ENCODE measurements at regions not wholly inside any gene's neighbourhood (a gene's known extent, or its start where the extent isn't known, plus 50 kb on each side); places are given as distances from the start of the nearest gene placed in this dataset.

DNA sequence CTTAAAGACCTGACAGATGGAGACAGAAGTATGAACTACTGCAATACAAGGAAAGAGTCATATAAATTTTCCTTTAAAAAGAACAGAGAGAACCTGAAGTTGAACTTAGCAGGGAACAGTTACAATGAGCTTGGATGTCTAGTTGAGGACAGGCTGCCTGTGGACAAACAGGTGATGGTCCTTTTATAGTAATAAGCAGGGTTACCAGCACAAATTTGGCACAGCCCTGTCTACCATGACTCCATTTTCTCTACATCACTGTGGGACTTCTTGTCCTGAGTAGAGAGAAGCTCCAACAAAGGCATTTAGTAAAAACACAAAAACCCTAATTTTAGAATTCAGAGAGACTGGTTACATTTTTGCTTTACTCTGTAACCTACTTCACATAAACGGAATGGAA lies 448.1 kb downstream of the PLCL1 start:
- Histone ChIP-seq H3K23ac (ENCODE audit: low read depth, low read length, poor library complexity) (no peak overlapping the region), H3K79me1 (ENCODE audit: low read depth, low read length) (no peaks in the 10 kb centered on the region), H3K27me3 (ENCODE audit: control insufficient read depth in 3 of 3, insufficient read depth in 3 of 3, low read depth in 1 of 3, low read length in 3 of 3) (no peaks in the 10 kb centered on the region), H2BK15ac (ENCODE audit: low read length) (no peak overlapping the region), H3K4me1 (ENCODE audit: control insufficient read depth in 2 of 2, insufficient read depth in 1 of 2, low read depth in 1 of 2, low read length in 2 of 2) (no peaks in the 10 kb centered on the region), H3K9me3 (replicated peaks in 1 of 2; ENCODE audit: control insufficient read depth in 2 of 2, insufficient read depth in 1 of 2, low read depth in 1 of 2, low read length in 2 of 2) (no peaks in the 10 kb centered on the region), H2BK12ac (ENCODE audit: low read length) (no peak overlapping the region), H2AK5ac (ENCODE audit: low read depth, low read length) (no peak overlapping the region), H3K4ac (ENCODE audit: low read length) (no peak overlapping the region), H3K4me2 (ENCODE audit: insufficient read depth, low read length, poor library complexity, severe bottlenecking) (no peak overlapping the region), H2BK5ac (ENCODE audit: low read length) (no peak overlapping the region), H3K27ac (replicated peaks; ENCODE audit: low read length) (no peak overlapping the region), H2AFZ (ENCODE audit: low read length) (no peak overlapping the region), H3K36me3 (replicated peaks in 1 of 2; ENCODE audit: control insufficient read depth in 2 of 2, insufficient read depth in 2 of 2, low read length in 2 of 2) (no peaks in the 10 kb centered on the region), H3K18ac (ENCODE audit: low read length) (no peak overlapping the region), H3K9ac (ENCODE audit: low read depth, low read length, poor library complexity) (no peak overlapping the region), H2BK120ac (ENCODE audit: low read depth, low read length) (no peak overlapping the region), H4K8ac (ENCODE audit: low read depth, low read length) (no peak overlapping the region), H4K91ac (ENCODE audit: low read depth, low read length, poor library complexity) (no peak overlapping the region), H3K14ac (ENCODE audit: low read length) (no peak overlapping the region), H3K4me3 (ENCODE audit: low read length in 2 of 2) (no peak overlapping the region)
- DNase-seq (ENCODE audit: low spot score): no peak
- no CpG with 5 or more reads among the region's 1 CpG for WGBS, 2 donors (ENCODE audit: extremely low coverage in 2 of 2, insufficient read length in 2 of 2, insufficient replicate concordance in 1 of 2)

DNA sequence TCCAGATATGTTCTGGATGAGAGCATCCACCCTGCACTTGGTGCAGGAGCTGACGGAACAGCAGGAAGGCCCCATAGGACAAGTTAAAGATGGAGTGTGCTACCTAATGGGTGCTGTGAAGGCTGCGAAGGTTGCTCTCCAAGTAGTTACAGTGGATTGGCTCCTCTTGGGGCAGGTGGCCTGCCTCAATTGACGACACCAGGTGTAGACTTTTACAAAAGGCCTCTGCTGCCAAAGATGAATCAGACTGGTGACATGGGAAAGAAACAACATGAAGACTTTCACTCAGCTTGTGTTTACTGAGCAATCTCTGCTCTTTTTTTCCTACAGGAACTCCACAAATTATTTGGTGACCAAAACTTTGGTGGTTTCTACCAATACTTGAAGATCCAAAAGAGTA lies 437.7 kb downstream of the PLCL1 start:
- Histone ChIP-seq H3K9ac (ENCODE audit: low read depth, low read length, poor library complexity) (no peak overlapping the region), H3K4me2 (ENCODE audit: insufficient read depth, low read length, poor library complexity, severe bottlenecking) (no peak overlapping the region), H3K18ac (ENCODE audit: low read length) (no peak overlapping the region), H3K23ac (ENCODE audit: low read depth, low read length, poor library complexity) (no peak overlapping the region), H2AFZ (ENCODE audit: low read length) (no peak overlapping the region), H3K36me3 (replicated peaks in 1 of 2; ENCODE audit: control insufficient read depth in 2 of 2, insufficient read depth in 2 of 2, low read length in 2 of 2) (no peaks in the 10 kb centered on the region), H4K8ac (ENCODE audit: low read depth, low read length) (no peak overlapping the region), H3K9me3 (replicated peaks in 1 of 2; ENCODE audit: control insufficient read depth in 2 of 2, insufficient read depth in 1 of 2, low read depth in 1 of 2, low read length in 2 of 2) (no peaks in the 10 kb centered on the region), H2AK5ac (ENCODE audit: low read depth, low read length) (no peak overlapping the region), H3K14ac (ENCODE audit: low read length) (peak overlapping the region; percentile 86), H2BK5ac (ENCODE audit: low read length) (no peak overlapping the region), H2BK15ac (ENCODE audit: low read length) (no peak overlapping the region), H3K4me3 (ENCODE audit: low read length in 2 of 2) (no peak overlapping the region), H3K4ac (ENCODE audit: low read length) (no peak overlapping the region), H3K27ac (replicated peaks; ENCODE audit: low read length) (no peak overlapping the region), H2BK120ac (ENCODE audit: low read depth, low read length) (no peak overlapping the region), H3K79me1 (ENCODE audit: low read depth, low read length) (no peaks in the 10 kb centered on the region), H2BK12ac (ENCODE audit: low read length) (no peak overlapping the region), H4K91ac (ENCODE audit: low read depth, low read length, poor library complexity) (no peak overlapping the region), H3K27me3 (ENCODE audit: control insufficient read depth in 3 of 3, insufficient read depth in 3 of 3, low read depth in 1 of 3, low read length in 3 of 3) (no peaks in the 10 kb centered on the region), H3K4me1 (ENCODE audit: control insufficient read depth in 2 of 2, insufficient read depth in 1 of 2, low read depth in 1 of 2, low read length in 2 of 2) (no peaks in the 10 kb centered on the region)
- DNase-seq (ENCODE audit: low spot score): no peak
- WGBS, 2 donors (ENCODE audit: extremely low coverage in 2 of 2, insufficient read length in 2 of 2, insufficient replicate concordance in 1 of 2): no CpG with 5 or more reads among the region's 3 CpGs

DNA sequence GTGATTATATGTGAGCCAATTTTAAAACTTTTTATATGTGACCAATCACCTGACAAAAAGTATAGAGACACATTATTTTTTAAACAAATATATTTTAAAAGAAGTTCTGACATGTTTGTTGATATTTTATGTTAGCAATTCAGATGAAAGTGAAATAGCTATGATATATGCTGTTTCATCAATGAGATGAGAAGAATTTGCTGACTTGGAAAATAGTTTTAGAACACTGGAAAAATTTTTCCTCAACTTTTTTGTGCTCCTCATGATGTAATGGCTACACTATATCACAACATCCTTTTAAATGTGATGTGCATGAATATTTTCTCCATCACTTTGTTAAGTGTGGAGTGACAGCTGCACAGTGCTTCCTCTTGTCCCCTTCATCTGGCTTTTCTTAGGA lies 434.0 kb downstream of the PLCL1 start:
- Histone ChIP-seq H2BK5ac (ENCODE audit: low read length) (no peak overlapping the region), H2BK120ac (ENCODE audit: low read depth, low read length) (no peak overlapping the region), H3K4me1 (ENCODE audit: control insufficient read depth in 2 of 2, insufficient read depth in 1 of 2, low read depth in 1 of 2, low read length in 2 of 2) (no peaks in the 10 kb centered on the region), H3K9me3 (replicated peaks in 1 of 2; ENCODE audit: control insufficient read depth in 2 of 2, insufficient read depth in 1 of 2, low read depth in 1 of 2, low read length in 2 of 2) (no peaks in the 10 kb centered on the region), H3K9ac (ENCODE audit: low read depth, low read length, poor library complexity) (no peak overlapping the region), H3K4me3 (ENCODE audit: low read length in 2 of 2) (no peak overlapping the region), H4K91ac (ENCODE audit: low read depth, low read length, poor library complexity) (no peak overlapping the region), H3K14ac (ENCODE audit: low read length) (no peak overlapping the region), H3K36me3 (replicated peaks in 1 of 2; ENCODE audit: control insufficient read depth in 2 of 2, insufficient read depth in 2 of 2, low read length in 2 of 2) (no peaks in the 10 kb centered on the region), H3K23ac (ENCODE audit: low read depth, low read length, poor library complexity) (no peak overlapping the region), H2AK5ac (ENCODE audit: low read depth, low read length) (no peak overlapping the region), H3K4me2 (ENCODE audit: insufficient read depth, low read length, poor library complexity, severe bottlenecking) (no peak overlapping the region), H2BK12ac (ENCODE audit: low read length) (no peak overlapping the region), H3K18ac (ENCODE audit: low read length) (no peak overlapping the region), H3K79me1 (ENCODE audit: low read depth, low read length) (no peaks in the 10 kb centered on the region), H3K27ac (replicated peaks; ENCODE audit: low read length) (no peak overlapping the region), H3K27me3 (ENCODE audit: control insufficient read depth in 3 of 3, insufficient read depth in 3 of 3, low read depth in 1 of 3, low read length in 3 of 3) (no peaks in the 10 kb centered on the region), H3K4ac (ENCODE audit: low read length) (no peak overlapping the region), H4K8ac (ENCODE audit: low read depth, low read length) (no peak overlapping the region), H2BK15ac (ENCODE audit: low read length) (no peak overlapping the region), H2AFZ (ENCODE audit: low read length) (no peak overlapping the region)
- DNase-seq (ENCODE audit: low spot score): no peak

DNA sequence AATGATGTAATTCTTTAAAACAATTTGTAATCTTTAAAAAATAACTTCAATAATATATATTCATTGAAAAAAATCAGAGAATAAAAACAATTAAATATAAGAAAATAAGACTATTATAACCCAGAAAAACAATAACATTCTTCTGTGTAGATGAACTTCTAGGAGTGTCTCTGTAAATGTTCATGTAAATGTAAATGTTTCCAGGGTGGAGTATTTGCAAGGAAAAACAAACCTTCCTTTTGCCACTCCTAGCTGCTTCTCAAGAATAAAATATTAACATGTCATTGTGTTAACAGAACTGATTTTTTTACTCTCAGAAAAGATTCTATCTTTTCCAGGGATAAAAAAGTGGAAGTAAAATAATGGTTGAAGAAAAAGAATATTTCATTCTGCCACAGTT lies 431.9 kb downstream of the PLCL1 start:
- H3K23ac ChIP-seq (ENCODE audit: low read depth, low read length, poor library complexity): no peak overlapping the region
- H3K18ac ChIP-seq (ENCODE audit: low read length): no peak overlapping the region
- H3K9me3 ChIP-seq (replicated peaks in 1 of 2; ENCODE audit: control insufficient read depth in 2 of 2, insufficient read depth in 1 of 2, low read depth in 1 of 2, low read length in 2 of 2): no peaks in the 10 kb centered on the region
- H3K4me3 ChIP-seq (ENCODE audit: low read length in 2 of 2): no peak overlapping the region
- no peak overlapping the region for H2BK5ac ChIP-seq (ENCODE audit: low read length)
- H3K14ac ChIP-seq (ENCODE audit: low read length): no peak overlapping the region
- H3K4ac ChIP-seq (ENCODE audit: low read length): no peak overlapping the region
- no peak overlapping the region for H2AFZ ChIP-seq (ENCODE audit: low read length)
- no peak overlapping the region for H2BK120ac ChIP-seq (ENCODE audit: low read depth, low read length)
- H2BK15ac ChIP-seq (ENCODE audit: low read length): no peak overlapping the region
- no peak overlapping the region for H2AK5ac ChIP-seq (ENCODE audit: low read depth, low read length)
- no peak overlapping the region for H3K4me2 ChIP-seq (ENCODE audit: insufficient read depth, low read length, poor library complexity, severe bottlenecking)
- H3K79me1 ChIP-seq (ENCODE audit: low read depth, low read length): no peaks in the 10 kb centered on the region
- H4K91ac ChIP-seq (ENCODE audit: low read depth, low read length, poor library complexity): no peak overlapping the region
- no peak overlapping the region for H2BK12ac ChIP-seq (ENCODE audit: low read length)
- no peaks in the 10 kb centered on the region for H3K27me3 ChIP-seq (ENCODE audit: control insufficient read depth in 3 of 3, insufficient read depth in 3 of 3, low read depth in 1 of 3, low read length in 3 of 3)
- H3K4me1 ChIP-seq (ENCODE audit: control insufficient read depth in 2 of 2, insufficient read depth in 1 of 2, low read depth in 1 of 2, low read length in 2 of 2): peaks cover 3 to 4% of the 10 kb centered on the region in 2 donors
- DNase-seq (ENCODE audit: low spot score): no peak
- no peak overlapping the region for H3K27ac ChIP-seq (replicated peaks; ENCODE audit: low read length)
- no peaks in the 10 kb centered on the region for H3K36me3 ChIP-seq (replicated peaks in 1 of 2; ENCODE audit: control insufficient read depth in 2 of 2, insufficient read depth in 2 of 2, low read length in 2 of 2)
- H3K9ac ChIP-seq (ENCODE audit: low read depth, low read length, poor library complexity): no peak overlapping the region
- no peak overlapping the region for H4K8ac ChIP-seq (ENCODE audit: low read depth, low read length)
